NB4 (cell line): ENCODE measurements at regions not wholly inside any gene's neighbourhood (a gene's known extent, or its start where the extent isn't known, plus 50 kb on each side); places are given as distances from the start of the nearest gene placed in this dataset.

Experiments
- CTCF ChIP-seq: IDR thresholded peaks from one replicate; pipeline ENCODE4 v1.5.1; 2012; ENCODE audit warnings: low read depth, low read length
- MAX ChIP-seq: IDR thresholded peaks from 2 replicates; pipeline ENCODE4 v1.6.1; 2011; ENCODE audit warnings: low read depth, low read length
- MYC ChIP-seq: IDR thresholded peaks from 2 replicates; pipeline ENCODE4 v1.6.1; 2011; ENCODE audit warnings: low read depth, low read length
- POLR2A ChIP-seq: IDR thresholded peaks from 2 replicates; pipeline ENCODE4 v1.6.1; 2011; ENCODE audit warnings: mild to moderate bottlenecking; ENCODE audit not compliant: insufficient read length; ENCODE audit errors: extremely low read depth

- TF ChIP-seq CTCF (no peak), POLR2A (no peak), MYC (no peak), MAX (no peak)
These were observed 540.2 kb downstream of the CETN3 start for GRCh38 chr5:89869346-89869745.
